Right ventricle myocardium inferior (tissue), 1 donor: ENCODE measurements at regions not wholly inside any gene's neighbourhood (a gene's known extent, or its start where the extent isn't known, plus 50 kb on each side); places are given as distances from the start of the nearest gene placed in this dataset.
"Not testable (repeated sequence)": the region's sequence is repeated elsewhere in the genome, so short reads cannot be mapped to it uniquely, and the experiment has no call there.

ENCODE experiments used
- ATAC-seq: fragments of 200-7000 bp; cut with Tn5 transposase; one replicate; pipeline ENCODE4 v1.9.1; 2020; ENCODE audit warnings: mild to moderate bottlenecking, moderate library complexity
- DNase-seq: peaks from one replicate; pipeline ENCODE4 v3.0.0; 2021; ENCODE audit errors: missing footprints
- intact Hi-C: fragments of 100-400 bp; cut with DNase I; formaldehyde crosslinking; loops from one replicate; pipeline ENCODE4 v1.11.0; 2022
- donor health status: DM: no; HTN: yes; CAD: no; lungs with severe emphysema.

DNA sequence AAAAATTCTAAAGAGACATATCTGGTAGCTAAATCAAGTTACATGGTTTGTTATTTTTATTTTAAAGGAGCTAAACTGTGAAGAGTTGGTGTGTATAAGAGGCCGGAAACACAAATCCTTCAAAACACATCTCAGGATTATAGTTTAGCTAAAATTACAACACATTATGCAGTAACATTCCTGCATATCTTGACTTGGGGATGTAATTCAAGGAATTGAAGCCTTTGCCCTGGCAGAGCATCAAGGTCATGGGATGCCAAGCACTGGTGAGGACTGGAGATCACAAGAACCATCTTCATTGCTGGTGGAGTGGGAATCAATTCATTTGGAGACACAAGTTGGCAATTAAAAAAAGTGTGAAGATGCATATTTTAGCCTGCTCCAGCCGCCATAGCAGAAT is 86.8 kb upstream of the LSM6 start:
- DNase-seq = no peak
- intact Hi-C loops = no loop called here

DNA sequence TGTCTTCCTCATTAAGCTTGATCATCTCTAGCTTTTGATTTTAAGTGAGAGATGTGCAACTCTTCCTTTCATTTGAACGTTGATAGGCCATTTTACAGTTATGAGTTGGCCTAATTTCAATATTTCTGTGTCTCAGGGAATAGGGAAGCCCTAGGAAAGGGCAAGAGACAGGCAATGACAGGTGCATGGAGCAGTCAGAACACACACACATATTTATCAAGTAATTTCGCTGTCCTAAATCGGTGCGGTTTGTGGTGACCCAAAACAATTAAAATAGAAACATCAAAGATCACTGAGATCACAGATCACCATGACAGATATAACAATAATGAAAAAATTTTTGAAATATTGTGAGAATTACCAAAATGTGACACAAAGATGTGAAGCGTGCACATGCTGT is 87.7 kb upstream of the LSM6 start:
- DNase-seq (no peak), ATAC-seq (no peak)
- intact Hi-C loops = no loop called here

More for the DNA sequence above, 86.8 kb upstream of the LSM6 start:
- no peak for ATAC-seq

DNA sequence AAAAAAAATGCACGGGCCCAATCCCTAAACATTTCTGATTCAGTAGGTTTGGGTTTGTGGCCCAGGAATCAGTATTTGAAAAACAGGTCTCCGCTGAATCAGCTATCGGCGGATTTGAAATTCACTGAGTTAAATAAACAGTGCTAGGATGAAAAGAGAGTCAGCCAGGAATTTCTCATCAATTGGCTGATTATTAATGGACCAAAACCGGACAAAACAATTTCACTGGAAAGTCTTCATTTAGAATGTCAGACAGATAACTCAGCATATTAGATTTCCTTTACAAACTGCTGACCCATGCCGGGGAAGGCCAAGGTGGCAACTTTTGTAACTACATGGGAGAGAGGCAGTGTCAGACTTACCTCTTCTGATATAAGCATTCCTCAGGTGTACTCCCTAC is 99.4 kb upstream of the LSM6 start:
- no peak for ATAC-seq
- no peak for DNase-seq
- intact Hi-C loops = no loop called here

DNA sequence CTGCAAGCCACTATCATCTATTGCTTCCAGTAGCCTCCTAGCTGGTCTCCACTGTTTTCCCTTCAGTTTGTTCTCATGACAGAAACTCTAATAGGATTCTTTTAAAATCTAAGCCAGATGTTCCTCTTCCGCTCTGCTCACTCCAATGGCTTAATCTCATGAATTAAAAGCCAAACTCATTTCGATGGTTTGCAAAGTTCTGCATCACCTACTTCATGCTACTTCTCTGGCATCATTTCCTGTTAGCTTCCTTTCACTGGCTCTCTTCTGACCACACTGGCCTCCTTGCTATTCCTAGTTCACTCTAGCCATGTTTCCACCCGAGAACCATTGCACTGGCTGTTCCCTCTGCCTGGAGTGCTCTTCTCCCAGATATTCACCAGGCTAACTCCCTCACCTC is 102.0 kb upstream of the LSM6 start:
- intact Hi-C loops = no loop called here
- DNase-seq (no peak), ATAC-seq (no peak)

DNA sequence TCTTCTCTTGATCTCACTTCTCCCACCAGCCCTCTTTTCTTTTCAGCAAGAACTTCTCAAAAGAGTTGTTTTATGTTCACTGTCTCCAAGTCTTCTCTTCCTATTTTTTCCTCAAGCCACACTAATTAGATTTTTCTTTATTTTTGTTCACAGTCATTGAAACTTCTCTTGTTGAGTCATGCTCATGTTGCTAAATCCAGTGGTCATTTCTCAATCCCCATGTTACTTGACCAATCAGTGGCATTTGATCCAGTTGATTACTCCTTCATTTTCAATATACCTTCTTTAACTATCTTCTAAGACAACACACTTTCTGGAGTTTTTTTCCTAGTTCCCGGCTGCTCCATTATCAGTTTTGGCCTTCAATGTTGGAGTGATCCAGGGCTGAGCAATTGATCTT is 103.1 kb upstream of the LSM6 start:
- no peak for ATAC-seq
- DNase-seq = no peak
- intact Hi-C loops = no loop called here

DNA sequence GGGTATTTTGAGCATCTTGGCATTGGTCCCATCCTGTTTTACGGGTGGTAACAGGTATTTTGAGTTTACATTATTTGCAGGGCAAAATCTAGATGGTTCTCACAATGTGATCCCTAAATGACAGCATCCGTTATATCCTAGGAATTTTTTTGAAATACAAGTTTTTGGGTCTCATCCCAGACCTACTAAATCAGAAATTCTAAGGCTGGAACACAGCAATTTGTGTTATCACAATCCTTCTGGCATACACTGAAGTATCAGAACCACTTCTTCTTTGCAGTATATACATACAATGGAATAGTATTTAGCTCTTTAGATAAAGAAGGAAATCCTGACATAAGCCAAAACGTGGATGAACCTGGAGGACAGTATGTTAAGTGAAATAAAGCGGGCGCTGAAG is 104.1 kb upstream of the LSM6 start:
- ATAC-seq = no peak
- intact Hi-C loops = no loop called here
- DNase-seq = no peak

DNA sequence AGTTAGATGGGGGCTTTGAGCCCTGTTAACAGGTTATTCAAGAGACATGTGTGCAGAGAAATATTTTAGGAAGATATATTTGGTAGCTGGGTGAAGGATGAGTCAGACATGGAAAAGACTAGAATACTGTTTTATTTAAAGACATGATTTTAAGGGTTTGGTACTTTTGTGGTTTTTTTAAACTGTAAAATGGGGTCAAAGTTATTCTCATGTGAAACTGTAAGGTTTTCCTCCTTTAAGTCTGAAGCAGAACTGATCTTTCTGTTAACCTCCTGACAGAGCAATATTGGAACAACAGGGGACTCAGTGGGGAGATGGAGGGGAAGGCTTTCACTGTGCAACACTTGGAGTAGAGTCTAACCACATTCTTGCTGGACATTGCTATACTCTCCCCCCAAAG is 112.4 kb upstream of the LSM6 start:
- DNase-seq = no peak
- intact Hi-C loops = no loop called here
- ATAC-seq = no peak

DNA sequence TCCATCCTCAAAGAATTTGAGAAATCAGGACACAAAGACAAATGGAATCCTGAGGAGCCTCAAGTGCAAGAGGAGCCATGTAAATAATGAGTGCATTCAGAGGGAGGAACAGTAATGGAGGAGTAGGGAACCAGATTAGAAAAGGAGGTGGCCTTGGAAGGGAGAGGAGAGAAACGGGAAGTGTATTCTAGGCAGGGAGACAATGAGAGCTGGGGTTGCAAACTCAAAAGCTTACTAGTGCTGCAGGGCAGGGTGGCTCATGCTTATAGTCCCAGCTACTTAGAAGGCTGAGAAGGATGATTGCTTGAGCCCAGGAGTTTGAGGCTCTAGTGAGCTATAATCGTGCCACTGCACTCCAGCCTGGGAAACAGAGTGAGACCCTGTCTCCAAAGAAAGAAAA is 113.2 kb upstream of the LSM6 start:
- DNase-seq (no peak), ATAC-seq (no peak)
- intact Hi-C loops = no loop called here

DNA sequence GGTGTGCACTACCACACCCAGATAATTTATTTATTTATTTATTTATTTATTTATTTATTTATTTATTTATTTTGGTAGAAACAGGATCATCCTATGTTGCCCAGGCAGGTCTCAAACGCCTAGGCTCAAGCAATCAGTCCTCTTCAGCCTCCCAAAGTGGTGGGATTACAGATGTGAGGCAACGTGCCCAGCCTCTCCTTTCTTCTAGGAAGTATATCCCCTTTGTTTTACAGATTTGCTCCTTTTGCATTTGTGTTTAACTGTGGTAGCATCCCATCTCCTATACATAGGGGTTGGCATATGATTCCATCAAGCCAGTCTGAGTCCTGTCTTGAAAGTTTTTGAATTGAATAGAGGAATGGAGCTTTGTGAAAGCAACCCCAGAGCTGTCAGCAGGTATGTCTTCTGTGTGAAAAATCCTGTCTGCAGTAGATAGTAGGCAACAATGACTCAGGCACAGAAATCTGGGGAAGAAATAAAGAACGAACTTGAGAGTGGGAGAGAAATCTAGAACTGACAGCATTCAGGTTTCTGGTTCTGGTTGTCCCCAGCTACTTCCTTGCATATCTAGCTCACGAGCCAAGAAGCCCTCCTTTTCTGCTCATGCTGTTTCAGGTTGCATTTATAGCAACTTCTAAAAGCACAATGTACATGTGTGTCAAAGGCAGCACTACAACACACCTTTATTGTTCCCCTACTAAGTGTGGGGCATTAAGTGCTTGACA is 113.7 kb upstream of the LSM6 start:
- DNase-seq (no peak), ATAC-seq (no peak)
- intact Hi-C loops = no loop called here

DNA sequence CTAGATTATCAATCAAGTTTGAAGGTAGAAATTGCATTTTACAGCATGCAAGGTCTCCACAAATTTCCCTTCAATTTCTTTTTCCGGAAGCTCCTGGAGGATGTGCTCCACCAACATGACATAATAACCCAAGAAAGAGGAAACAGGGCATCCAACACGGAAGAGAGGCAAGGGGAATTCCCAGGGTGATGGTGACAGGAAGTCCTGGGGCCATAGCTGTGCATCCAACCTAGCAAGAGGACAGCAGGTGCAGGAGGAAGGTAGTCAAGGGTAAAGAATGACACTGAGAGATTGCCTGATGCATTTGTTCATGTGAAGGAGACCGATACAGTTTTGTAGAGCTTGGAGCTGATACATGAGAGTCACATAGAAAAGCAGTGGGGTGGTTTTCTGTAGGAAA is 115.7 kb upstream of the LSM6 start:
- ATAC-seq (no peak), DNase-seq (no peak)
- intact Hi-C loops = no loop called here

DNA sequence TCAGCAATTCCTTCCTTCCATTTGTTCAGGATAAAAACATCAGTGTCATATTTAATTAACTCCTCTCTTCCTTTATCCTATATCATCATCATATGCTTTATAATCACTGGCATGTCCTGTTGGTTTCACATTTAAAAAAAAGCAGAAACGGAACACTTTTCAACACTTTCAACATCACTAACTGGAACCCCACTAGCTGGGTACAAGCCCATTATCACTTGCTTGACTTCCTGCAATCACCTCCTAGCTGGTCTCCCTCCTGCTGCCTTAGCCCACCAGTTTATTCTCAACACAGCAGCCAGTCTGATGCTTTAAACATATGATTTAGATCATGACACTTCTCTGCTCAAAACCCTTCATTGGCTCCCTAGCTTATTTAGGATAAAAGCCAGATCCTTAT is 116.4 kb upstream of the LSM6 start:
- intact Hi-C loops = no loop called here
- no peak for ATAC-seq

DNA sequence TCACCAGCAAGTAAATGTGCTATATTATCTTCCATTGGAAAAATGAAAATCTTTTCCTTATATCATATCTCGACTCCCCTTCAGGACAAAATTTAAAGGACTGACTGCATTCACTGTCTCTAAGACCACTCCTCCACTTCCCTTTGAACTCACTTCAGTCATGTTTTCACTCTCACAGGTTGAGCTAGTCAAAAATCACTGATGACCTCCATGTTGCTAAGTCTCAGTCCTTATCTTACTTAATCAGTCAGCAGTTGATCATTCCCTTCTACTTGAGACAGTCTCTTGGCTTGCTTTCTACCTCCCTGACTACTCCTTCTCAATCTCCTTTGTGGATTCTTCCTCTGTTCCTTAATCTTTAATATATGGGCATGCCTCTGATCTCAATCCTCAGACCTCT is 117.0 kb upstream of the LSM6 start:
- no peak for ATAC-seq
- intact Hi-C loops = no loop called here
- no peak for DNase-seq

More for the DNA sequence above, 116.4 kb upstream of the LSM6 start:
- DNase-seq = no peak

DNA sequence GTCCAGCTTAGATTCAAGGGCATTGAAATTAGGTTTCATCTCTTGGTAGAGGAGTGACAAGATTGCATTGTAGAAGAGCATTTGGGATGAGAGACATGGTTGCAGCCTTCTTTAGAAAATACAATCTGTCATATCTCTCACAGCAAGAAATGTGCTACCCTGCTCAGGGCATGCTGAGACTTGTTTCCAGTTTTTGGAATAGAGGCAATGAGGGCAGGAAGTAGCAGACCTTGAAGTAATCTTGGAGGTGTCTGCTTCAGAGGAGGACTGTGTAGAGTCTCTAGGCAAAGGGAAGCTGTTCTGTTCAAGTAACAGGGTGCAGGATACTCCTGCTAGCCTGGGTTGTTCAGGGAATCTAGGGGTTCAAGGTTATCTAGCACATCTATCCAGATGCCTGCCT is 116.1 kb upstream of the ZNF827 start:
- ATAC-seq (no peak), DNase-seq (no peak)
- intact Hi-C loops = no loop called here

DNA sequence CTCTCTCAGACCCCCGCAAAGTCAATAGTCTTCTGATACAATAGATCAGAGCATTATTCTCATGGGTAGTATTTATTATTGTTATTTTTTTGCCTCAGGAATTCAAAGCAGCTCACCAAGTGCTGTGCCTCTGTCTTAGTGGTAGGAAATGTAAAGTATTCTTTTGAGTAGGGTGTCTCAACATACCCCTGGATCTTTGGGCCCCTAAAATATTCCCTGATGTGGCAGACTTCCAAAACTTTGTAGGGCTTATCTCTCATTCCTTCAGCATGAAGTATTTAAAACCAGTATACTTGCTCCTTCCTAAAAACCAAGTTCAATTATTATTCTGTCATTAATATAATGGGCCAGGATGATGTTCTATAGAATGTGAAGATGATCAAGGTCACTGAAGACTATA is 115.3 kb upstream of the ZNF827 start:
- intact Hi-C loops = no loop called here
- DNase-seq (no peak), ATAC-seq (no peak)

DNA sequence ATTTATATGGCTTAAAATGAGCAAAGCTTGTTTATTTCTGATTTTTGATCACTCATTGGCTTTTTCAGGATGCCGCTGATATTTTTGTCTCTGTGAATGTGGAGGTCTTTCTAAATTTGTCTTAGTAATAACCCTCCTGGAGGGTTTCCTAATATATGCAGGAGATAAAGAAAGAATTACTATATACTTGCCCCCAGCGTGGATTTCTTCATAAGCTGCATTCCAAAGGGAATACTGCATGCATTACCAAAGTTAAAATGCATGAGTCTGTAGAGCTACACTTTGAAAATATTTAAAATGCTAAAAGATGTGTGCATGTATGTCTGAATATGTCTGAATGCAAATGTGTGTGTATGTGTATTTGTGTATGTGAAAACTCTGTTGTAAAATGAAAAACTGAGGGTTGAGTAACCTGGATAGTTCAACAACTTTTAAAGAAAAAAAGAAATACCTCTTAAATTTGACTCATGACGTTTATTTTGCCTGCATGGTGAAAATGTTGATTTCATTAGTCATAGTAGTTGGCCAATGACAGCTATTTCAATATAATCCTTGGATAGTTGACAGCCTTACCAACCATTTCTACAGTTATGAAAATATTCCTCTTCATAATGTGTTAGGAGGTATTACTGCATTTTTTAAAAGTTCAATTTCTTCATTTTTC is 113.2 kb upstream of the ZNF827 start:
- ATAC-seq (no peak), DNase-seq (no peak)
- intact Hi-C loops = no loop called here

DNA sequence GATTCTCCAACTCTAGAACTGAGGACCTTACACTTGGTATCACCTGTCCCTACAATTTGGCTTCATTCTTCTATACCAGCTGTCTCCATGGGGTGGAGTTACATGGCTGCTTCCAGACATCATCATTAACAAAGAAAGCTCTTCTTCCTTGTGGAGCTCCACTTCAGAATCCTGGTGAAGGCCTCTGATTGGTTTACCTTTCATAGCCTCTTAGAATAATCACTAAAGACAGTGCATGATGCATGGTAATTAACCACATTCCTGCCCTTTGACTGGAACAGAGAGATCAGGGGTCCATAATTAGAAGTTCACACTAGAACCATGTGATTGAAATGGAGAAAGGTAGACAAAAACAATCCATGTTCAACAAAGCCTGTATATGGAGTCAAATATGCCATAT is 112.6 kb upstream of the ZNF827 start:
- ATAC-seq = no peak
- intact Hi-C loops = no loop called here
- DNase-seq = no peak

DNA sequence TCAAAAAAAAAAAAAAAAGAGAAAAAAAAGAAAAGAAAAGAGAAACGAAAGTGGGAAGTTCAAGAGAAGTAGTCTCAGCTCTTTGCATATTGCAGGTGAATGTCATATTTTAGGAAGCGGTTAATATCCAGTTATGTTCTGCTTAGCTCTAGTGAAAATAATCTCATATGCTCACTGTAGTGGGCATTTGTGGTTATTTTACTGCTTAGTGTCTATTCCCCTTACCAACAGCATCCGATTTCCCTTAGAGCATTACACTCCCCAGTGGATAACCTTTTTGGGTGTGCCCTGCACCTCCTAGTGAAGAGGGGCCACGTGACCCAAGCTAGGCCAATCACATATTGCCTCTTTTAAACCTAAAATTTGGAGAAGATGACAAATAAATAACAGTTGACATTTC is 111.2 kb upstream of the ZNF827 start:
- ATAC-seq (no peak), DNase-seq (no peak)

DNA sequence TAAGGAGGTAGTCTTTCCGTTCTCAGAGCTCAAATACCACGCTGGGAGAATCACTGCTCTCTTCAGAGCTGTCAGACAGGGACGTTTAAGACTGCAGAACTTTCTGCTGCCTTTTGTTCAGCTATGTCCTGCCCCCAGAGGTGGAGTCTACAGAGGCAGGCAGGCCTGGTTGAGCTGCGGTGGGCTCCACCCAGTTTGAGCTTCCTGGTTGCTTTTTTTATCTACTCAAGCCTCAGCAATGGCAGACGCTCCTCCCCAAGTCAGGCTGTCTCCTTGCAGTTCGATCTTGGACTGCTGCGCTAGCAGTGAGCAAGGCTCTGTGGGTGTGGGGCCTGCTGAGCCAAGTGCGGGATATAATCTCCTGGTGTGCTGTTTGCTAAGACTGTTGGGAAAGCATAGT is 109.1 kb upstream of the ZNF827 start:
- ATAC-seq, DNase-seq, intact Hi-C loops: not testable (repeated sequence)

More for the DNA sequence above, 111.2 kb upstream of the ZNF827 start:
- intact Hi-C loops = no loop called here

DNA sequence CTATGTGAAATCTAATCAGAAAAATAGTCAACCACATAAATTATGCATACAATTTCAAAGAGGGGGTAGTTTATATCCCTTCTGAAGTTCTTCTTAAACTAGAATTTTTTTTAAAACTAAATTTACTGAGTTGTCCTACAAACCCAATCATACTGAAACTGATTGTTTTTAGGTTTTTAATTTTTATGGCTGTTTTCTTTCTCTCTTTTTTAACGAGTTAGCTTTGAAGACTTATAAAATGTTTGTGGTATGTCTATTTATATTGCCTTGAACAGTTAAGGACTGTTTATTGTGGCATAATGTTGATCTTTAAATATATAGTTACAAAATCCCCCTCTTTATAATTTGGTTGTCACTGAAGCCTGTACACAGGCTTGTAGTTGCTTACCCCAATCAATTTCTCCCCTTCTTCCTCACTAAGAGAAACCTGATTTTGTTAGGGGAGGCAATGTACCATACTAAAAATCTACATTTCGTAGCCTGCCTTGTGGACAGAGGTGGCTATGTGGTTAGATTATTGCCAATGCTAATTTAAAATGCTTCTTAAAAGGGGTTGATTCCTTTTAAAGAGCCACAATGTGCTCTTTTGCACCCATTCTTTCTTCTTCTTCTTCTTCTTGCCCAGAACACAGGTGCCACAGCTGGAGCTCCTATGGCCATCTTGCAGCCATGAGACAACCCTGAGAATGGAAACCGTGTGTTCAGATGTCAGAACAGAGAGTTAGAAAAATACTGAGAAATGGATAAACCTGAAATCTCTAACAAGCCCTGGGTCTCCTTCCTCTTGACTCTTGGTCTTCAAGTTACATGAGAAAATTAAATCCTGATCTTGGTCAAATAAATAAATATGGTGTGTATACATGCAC is 102.7 kb upstream of the ZNF827 start:
- intact Hi-C loops = no loop called here

DNA sequence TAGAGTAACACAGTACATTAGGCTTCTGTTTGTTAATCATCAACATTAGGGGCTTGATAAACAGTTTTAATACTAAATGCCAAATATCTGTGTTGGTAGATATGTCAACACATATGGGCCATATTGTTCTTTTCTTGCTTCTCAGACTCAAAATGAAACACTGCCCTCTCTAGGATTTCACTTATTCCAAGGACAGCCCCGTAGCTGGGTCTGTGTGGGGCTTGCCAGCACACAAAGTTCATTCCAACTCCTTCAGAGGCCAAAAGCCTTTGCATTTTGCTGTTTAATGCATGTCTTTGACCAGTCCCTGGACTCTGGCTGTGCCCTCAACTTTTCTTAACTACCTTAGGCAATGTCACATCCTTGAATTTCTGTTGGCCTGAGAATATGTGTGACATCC is 102.0 kb upstream of the ZNF827 start:
- intact Hi-C loops = no loop called here
- DNase-seq (no peak), ATAC-seq (no peak)

More for the DNA sequence above, 102.7 kb upstream of the ZNF827 start:
- DNase-seq = no peak
- ATAC-seq = no peak
